ENCODE measurements at regions not wholly inside any gene's neighbourhood (a gene's known extent, or its start where the extent isn't known, plus 50 kb on each side); places are given as distances from the start of the nearest gene placed in this dataset.

DNA sequence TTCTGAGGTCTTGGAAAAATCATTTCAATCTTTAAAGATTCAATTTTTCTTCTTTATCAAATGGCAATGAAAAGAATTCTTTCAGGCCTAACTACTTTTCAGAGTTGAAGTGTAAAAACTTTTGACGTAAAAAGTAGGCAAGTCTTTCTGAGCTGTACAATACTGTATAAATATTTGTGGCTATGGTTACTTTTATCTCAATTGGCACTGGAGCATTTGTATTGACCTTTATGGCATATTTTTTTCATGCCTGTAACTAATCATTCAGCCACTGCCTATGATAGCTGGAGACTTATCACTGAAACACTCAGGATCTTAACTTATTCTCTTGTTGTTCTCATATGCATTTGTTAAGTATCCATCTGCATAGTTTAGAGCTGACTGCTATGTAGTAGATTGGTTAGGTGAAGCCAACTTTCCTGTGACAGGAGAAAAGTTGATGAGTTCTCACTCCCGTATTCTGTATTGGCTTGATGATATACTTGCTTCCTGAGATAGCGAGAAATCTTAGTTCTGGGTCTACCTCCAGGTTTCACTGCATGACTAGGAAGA, 290.4 kb upstream of the TBL1XR1 start:
- H3K4me3 ChIP-seq (replicated peaks in 1 of 3; ENCODE audit: insufficient read depth in 1 of 3, low read depth in 1 of 3, low read length in 3 of 3): no peak overlapping the region
- no peaks in the 10 kb centered on the region for H3K79me2 ChIP-seq (ENCODE audit: control insufficient read depth, insufficient read depth, low read length)
- dilution Hi-C loops (cut with MboI; ENCODE audit: extremely low pct_ligation_motif_present, low sequenced_read_pairs): no loop called here
- H3K9me1 ChIP-seq (replicated peaks; ENCODE audit: control insufficient read depth, extremely low read depth, insufficient read depth, low read length): no peaks in the 10 kb centered on the region
- H4K20me1 ChIP-seq (replicated peaks; ENCODE audit: control insufficient read depth, extremely low read depth, insufficient read depth, low read length): no peaks in the 10 kb centered on the region
- POLR2A ChIA-PET: no interaction called here
- H3K9me3 ChIP-seq (replicated peaks; ENCODE audit: control insufficient read depth, insufficient read depth, low read length): no peaks in the 10 kb centered on the region
- CTCF ChIA-PET: interaction anchor here (1.2 kb wide), 1 partner anchor 11 kb away, joined by 3 read pairs; no protein-coding TSS in a partner anchor
- no TSS peak for BruUV-seq (replicated peaks)
- H3K4me1 ChIP-seq (ENCODE audit: control insufficient read depth, extremely low read depth, insufficient read depth, low read length): peaks cover 2% of the 10 kb centered on the region
- FAIRE-seq (no peak), DNase-seq (ENCODE audit: low read depth, low spot score) (no peak)
- no peak overlapping the region for H3K9ac ChIP-seq (replicated peaks; ENCODE audit: extremely low read depth, insufficient read depth, low read length)
- no peaks in the 10 kb centered on the region for H3K27me3 ChIP-seq (ENCODE audit: control insufficient read depth in 2 of 2, insufficient read depth in 2 of 2, low read length in 2 of 2)
- intact Hi-C loops (cut with micrococcal nuclease): no loop called here
- no peaks in the 10 kb centered on the region for H3K36me3 ChIP-seq (ENCODE audit: control insufficient read depth in 2 of 2, extremely low read depth in 1 of 2, insufficient read depth in 2 of 2, low read length in 2 of 2)
- no peak overlapping the region for H3K4me2 ChIP-seq (ENCODE audit: insufficient read depth, low read length)
- no peak overlapping the region for H2AFZ ChIP-seq (ENCODE audit: low read depth, low read length)
- H3K27ac ChIP-seq (ENCODE audit: insufficient read depth, low read depth, low read length): no peak overlapping the region
- TF ChIP-seq, protein P1, sequence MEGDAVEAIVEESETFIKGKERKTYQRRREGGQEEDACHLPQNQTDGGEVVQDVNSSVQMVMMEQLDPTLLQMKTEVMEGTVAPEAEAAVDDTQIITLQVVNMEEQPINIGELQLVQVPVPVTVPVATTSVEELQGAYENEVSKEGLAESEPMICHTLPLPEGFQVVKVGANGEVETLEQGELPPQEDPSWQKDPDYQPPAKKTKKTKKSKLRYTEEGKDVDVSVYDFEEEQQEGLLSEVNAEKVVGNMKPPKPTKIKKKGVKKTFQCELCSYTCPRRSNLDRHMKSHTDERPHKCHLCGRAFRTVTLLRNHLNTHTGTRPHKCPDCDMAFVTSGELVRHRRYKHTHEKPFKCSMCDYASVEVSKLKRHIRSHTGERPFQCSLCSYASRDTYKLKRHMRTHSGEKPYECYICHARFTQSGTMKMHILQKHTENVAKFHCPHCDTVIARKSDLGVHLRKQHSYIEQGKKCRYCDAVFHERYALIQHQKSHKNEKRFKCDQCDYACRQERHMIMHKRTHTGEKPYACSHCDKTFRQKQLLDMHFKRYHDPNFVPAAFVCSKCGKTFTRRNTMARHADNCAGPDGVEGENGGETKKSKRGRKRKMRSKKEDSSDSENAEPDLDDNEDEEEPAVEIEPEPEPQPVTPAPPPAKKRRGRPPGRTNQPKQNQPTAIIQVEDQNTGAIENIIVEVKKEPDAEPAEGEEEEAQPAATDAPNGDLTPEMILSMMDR (IDR thresholded peaks at IDR 0.05; ENCODE audit: extremely low read depth in 1 of 2, insufficient read depth in 1 of 2, low read depth in 1 of 2, low read length in 2 of 2): no peak
- TF ChIP-seq JUN (IDR thresholded peaks at IDR 0.05; ENCODE audit: borderline replicate concordance, insufficient read depth, insufficient read length, low read depth) (no peak), MYC (IDR thresholded peaks at IDR 0.05; ENCODE audit: low read depth, low read length) (no peak)

DNA sequence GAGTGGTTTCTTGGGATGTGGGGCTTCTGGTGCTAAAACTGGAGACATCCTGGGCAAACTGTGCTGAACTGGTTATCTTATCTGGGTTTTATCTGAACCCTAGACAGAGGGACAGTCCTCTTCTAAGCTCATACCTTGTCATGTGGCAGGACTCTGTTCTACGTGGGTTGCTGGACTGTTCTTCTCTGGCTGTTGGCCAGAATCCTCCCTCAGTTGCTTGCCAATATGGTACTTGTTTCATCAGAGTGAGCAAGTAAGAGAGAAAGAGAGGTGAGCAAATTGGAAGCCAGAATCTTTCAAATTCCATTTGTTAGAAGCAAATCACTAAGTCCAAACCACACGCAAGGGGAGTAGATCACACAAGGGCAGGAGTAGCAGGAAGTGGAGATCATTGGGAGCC, 291.5 kb upstream of the TBL1XR1 start:
- Histone ChIP-seq H3K27ac (ENCODE audit: insufficient read depth, low read depth, low read length) (no peak overlapping the region), H2AFZ (ENCODE audit: low read depth, low read length) (no peak overlapping the region), H3K9me1 (replicated peaks; ENCODE audit: control insufficient read depth, extremely low read depth, insufficient read depth, low read length) (no peaks in the 10 kb centered on the region), H3K36me3 (ENCODE audit: control insufficient read depth in 2 of 2, extremely low read depth in 1 of 2, insufficient read depth in 2 of 2, low read length in 2 of 2) (no peaks in the 10 kb centered on the region), H3K4me2 (ENCODE audit: insufficient read depth, low read length) (no peak overlapping the region), H3K9me3 (replicated peaks; ENCODE audit: control insufficient read depth, insufficient read depth, low read length) (no peaks in the 10 kb centered on the region), H3K79me2 (ENCODE audit: control insufficient read depth, insufficient read depth, low read length) (no peaks in the 10 kb centered on the region), H3K4me3 (replicated peaks in 1 of 3; ENCODE audit: insufficient read depth in 1 of 3, low read depth in 1 of 3, low read length in 3 of 3) (no peak overlapping the region), H4K20me1 (replicated peaks; ENCODE audit: control insufficient read depth, extremely low read depth, insufficient read depth, low read length) (no peaks in the 10 kb centered on the region), H3K9ac (replicated peaks; ENCODE audit: extremely low read depth, insufficient read depth, low read length) (no peak overlapping the region), H3K27me3 (ENCODE audit: control insufficient read depth in 2 of 2, insufficient read depth in 2 of 2, low read length in 2 of 2) (no peaks in the 10 kb centered on the region), H3K4me1 (ENCODE audit: control insufficient read depth, extremely low read depth, insufficient read depth, low read length) (peaks cover 2% of the 10 kb centered on the region)
- ChIA-PET POLR2A (no interaction called here), CTCF (no interaction called here)
- dilution Hi-C loops (cut with MboI; ENCODE audit: extremely low pct_ligation_motif_present, low sequenced_read_pairs): no loop called here
- FAIRE-seq: no peak
- no peak for DNase-seq (ENCODE audit: low read depth, low spot score)
- no TSS peak for BruUV-seq (replicated peaks)
- TF ChIP-seq, protein P1 (IDR thresholded peaks at IDR 0.05; ENCODE audit: extremely low read depth in 1 of 2, insufficient read depth in 1 of 2, low read depth in 1 of 2, low read length in 2 of 2): no peak
- TF ChIP-seq POLR2AphosphoS5 (IDR thresholded peaks at IDR 0.05; ENCODE audit: insufficient read depth, low read depth, low read length) (no peak), EZH2 (IDR thresholded peaks at IDR 0.05; ENCODE audit: borderline replicate concordance, low read depth, low read length, severe bottlenecking) (no peak)
- TF ChIP-seq, protein P2, sequence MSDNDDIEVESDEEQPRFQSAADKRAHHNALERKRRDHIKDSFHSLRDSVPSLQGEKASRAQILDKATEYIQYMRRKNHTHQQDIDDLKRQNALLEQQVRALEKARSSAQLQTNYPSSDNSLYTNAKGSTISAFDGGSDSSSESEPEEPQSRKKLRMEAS (IDR thresholded peaks at IDR 0.05; ENCODE audit: insufficient read depth, insufficient read length): no peak
- intact Hi-C loops (cut with micrococcal nuclease): no loop called here
